OCI-M1 (cell line): ENCODE measurements at regions not wholly inside any gene's neighbourhood (a gene's known extent, or its start where the extent isn't known, plus 50 kb on each side); places are given as distances from the start of the nearest gene placed in this dataset.

Source experiments
- DNase-seq: peaks from one replicate; lab custom pipeline; 2025; lab: John Stamatoyannopoulos, UW

DNA sequence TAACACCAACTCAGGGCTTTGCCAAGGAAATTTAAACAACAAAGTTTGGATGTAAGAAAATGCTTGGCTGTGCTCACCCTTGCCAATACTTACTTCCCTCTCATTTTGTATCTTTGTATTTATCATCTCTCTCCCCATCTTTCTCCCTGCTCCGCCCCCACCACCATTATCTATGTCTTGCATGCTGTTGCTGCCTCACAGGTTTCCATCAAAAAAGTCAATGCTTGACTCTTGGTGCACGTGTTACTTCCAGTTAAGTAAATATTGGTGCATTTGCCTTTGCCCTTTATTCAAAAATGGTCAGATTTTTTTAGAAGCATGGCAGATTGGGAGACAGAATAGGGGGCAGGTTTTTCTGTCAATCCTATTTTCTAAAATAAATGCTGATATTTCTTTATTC is 626.0 kb downstream of the ACTR3B start:
- no peak for DNase-seq

GRCh38 chr7:153386556-153386955 is 627.0 kb downstream of the ACTR3B start:
- DNase-seq, result no peak

DNA sequence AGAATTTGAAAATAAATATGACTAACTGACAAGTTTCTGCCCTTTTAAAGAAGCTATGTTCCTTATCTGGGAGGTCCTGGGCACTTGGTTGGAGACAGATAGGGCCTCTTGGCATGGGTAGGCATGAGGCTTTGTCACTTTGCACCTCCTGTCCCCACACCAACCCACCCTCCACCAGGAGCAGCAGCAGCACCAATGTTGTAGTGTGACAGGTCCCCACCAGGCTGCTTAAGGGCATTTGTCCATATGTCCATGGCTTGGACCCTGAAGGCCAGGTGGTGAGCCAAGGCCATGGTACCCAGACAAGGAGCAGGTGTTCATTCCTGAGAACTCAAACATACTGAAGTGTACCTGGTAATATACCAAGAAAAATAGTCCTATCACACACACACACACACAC is 629.1 kb downstream of the ACTR3B start:
- DNase-seq, result no peak

DNA sequence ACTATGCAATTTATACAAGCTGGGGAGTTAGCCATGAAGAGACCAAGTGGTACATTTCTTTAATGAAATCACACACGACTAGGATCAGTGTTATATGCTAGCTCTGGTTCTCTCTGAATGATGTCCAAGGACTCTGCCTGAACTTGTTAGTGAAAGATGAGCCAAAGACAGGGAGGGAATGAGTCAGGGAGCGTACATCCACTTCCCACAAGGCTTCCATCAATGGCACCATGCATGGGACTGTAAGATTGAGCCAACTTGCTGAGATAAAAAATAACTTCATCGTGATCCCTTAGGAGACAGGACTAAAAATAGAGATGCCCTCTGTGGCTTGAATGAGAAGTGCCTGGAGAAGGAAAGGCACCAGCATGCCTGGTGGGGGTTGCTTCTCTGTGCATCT is 629.7 kb downstream of the ACTR3B start:
- no peak for DNase-seq

DNA sequence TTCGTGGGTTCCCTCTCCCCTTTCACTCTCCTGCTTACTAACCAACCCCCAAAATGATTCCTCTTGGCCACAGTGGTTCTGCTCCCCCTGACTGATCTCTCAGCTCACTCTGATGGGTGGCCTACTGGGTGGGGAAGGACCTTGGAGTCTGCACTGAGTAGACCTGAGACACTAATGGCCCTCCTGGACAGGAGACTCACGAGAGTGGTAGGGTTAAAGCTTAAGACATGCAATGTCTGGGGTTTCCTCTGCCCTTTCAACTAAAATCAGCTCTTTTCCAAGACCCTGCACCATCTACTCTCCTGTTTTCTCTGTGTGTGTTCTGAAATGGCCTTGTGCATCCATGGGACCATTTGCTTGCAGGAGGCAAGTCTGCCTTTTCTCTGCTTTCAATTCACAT is 631.4 kb downstream of the ACTR3B start:
- DNase-seq, result no peak

DNA sequence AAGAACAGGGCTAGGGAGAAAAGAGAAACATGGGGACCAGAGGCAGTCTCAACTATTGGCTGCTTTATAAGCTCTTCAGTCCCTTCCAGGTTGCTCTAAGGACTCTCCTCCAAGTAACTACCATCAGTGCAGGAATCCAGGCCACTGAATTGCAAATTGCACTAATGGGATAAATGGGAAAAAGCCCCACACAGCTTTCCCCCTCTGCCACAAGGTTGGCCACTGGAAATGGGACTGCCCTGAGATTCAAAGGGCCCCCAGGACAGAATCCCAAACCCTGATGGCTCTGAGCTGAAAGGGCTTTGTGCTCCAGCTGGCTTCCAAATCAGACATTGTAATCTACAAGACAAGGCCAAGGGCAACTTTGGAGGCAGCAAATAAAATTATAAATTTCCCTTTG is 633.2 kb downstream of the ACTR3B start:
- DNase-seq, result no peak

DNA sequence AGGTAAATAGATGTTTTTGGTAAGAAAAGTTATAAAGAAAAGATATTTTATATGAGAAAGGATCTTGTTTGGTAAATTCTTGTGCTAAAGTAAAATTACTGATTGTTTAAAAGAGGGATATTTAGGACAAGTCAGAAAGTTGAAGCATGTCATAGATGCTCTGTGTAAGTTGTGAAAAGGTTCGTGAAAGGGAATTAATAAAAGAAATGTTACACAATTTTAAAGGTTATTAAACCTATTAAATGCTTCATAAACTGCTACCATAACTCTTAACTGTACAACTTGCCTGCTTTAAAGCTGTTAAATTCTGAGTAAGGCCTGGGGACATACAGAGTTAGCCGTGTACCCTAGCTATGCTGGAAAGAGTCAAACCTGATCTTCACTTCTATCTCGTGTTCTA is 634.1 kb downstream of the ACTR3B start:
- DNase-seq, result no peak

- DNase-seq, result no peak
These were observed 636.9 kb downstream of the ACTR3B start for GRCh38 chr7:153396475-153396874.

DNA sequence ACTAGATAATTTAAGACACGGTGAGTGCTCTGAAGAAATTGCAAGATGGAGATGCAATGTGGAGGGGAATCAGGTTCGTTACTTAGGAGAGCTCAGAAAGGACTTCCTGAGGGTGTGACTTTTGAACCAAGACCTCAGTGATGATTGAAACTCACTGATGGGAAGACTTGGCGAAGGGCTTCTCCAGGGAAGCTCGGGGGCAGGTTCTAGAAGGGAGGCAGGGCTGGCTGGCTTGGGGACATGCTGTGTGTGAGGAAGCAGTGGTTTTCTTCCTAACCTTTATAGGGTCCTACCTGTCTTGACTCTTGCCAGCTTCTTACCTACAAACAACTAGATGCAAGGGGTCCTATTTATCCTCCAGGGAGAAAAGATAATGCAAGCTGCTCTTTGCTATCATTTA is 637.9 kb downstream of the ACTR3B start:
- DNase-seq, result no peak

GRCh38 chr7:153397906-153398305 is 638.4 kb downstream of the ACTR3B start:
- no peak for DNase-seq

DNA sequence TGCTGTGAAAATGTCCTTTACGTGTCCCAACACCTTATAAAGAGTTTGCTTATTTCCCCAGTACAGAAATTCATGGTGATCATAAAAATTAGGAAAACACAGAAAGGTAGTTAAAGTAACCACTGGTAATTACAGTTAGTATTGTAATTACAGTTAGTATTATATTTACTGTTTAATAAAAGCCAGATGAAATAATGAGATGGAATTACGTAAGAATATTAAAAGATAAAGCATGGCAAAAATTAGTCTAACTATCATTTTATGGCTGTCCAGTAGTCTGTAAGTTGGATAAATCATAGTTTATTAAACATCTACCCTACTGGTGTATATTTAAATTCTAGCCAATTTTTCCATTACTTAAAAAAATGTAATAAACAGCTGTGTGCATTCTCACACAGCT is 638.8 kb downstream of the ACTR3B start:
- DNase-seq, result no peak

GRCh38 chr7:153398789-153399553 is 639.4 kb downstream of the ACTR3B start:
- no peak for DNase-seq

DNA sequence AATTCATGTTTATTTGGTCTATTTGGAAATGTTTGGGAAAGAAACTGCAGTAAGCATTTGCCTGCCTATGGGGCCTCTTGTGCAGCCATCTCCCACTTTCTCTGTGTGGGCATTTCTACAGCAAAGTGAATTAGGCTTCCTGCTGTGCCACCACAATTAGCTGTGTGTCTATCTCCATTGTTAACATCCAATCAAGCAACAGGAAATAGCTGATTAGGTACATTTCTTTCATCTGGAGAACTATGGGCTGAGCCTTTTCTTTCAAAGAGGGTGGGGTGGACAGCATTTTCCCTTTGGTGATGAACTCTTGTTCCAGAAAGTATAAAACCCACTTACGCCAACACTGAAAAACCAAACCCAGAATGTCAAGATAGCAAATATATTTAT is 640.0 kb downstream of the ACTR3B start:
- DNase-seq, result no peak

GRCh38 chr7:153400735-153401593 is 641.4 kb downstream of the ACTR3B start:
- no peak for DNase-seq

GRCh38 chr7:153401795-153402720 is 642.5 kb downstream of the ACTR3B start:
- DNase-seq, result no peak

DNA sequence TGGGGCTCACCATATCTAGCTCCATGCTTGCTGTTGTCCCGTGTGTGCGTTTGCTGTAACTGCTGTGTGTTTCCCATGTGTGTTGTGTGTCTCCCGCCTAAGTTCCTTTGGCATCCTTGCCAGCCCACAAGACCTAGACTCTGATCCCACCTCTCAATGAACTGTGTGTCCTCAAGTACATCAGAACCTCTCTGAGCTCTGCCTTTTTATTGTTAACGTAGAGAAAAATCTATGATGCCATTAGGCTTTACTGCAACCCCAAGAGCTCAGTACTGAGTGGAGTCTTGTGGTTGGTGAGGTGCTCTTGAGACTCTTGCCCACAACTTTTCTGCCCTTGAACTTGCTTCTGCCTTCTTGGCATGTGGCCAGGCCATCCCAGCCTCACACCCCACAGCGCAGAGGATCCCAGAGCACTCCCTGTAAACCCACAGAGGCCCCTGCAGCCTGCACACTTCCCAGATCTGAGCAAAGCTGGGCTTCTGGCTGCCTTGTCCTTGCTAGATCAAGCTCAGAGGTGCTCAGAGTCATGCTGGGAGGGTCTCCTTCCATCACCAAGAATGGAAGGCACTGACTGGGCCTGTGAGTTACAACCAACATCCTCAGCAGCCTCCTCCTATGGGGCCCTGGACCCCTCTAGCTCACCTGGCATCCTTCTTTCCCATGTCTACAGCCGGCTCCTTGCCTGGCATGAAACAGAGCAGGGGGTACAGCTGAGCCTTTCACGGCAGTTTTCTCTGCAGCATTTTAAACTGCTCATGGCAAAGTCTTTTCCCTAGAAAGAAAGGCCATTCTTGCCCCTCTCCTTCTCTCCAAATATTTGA is 643.4 kb downstream of the ACTR3B start:
- DNase-seq, result no peak

- DNase-seq, result no peak
These were observed 644.6 kb downstream of the ACTR3B start for GRCh38 chr7:153404124-153404523.

GRCh38 chr7:153404781-153405279 is 645.3 kb downstream of the ACTR3B start:
- DNase-seq, result no peak

GRCh38 chr7:153405704-153406485 is 646.3 kb upstream of the DPP6 start:
- DNase-seq, result no peak

- no peak for DNase-seq
These were observed 645.7 kb upstream of the DPP6 start for GRCh38 chr7:153406486-153406872.
